GM21528 (cell line): ENCODE measurements at regions not wholly inside any gene's neighbourhood (a gene's known extent, or its start where the extent isn't known, plus 50 kb on each side); places are given as distances from the start of the nearest gene placed in this dataset.
"Not testable (repeated sequence)": the region's sequence is repeated elsewhere in the genome, so short reads cannot be mapped to it uniquely, and the experiment has no call there.

Experiments used
- ATAC-seq: cut with Tn5 transposase; IDR thresholded peaks from one replicate; pipeline ENCODE4 v1.9.1; 2021; ENCODE audit warnings: mild to moderate bottlenecking, moderate library complexity; ENCODE audit not compliant: unreplicated experiment, low FRiP score

- no peak for ATAC-seq
Measured at GRCh38 chr10:25707976-25708671, 225.9 kb upstream of the MYO3A start.

DNA sequence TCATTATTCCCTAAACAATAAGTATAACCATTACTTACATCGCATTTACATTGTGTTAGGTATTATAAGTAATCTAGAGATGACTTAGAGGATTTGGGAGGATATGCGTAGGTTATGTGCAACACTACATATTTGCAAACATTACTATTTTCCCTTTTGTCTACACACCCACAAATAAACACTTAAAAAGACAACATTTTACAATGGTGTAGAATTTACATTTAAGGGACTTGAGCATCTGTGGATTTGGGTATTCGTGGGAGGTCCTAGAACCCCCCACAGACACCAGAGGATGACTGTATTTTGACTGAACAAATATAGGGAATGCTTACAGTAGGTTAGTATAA lies 220.2 kb upstream of the MYO3A start:
- ATAC-seq = no peak

- no peak for ATAC-seq
Measured at GRCh38 chr10:25724241-25724640, 209.8 kb upstream of the MYO3A start.

GRCh38 chr10:25725917-25726716 lies 207.9 kb upstream of the MYO3A start:
- ATAC-seq = no peak

- ATAC-seq = no peak
Measured at GRCh38 chr10:25738776-25739175, 195.3 kb upstream of the MYO3A start.

DNA sequence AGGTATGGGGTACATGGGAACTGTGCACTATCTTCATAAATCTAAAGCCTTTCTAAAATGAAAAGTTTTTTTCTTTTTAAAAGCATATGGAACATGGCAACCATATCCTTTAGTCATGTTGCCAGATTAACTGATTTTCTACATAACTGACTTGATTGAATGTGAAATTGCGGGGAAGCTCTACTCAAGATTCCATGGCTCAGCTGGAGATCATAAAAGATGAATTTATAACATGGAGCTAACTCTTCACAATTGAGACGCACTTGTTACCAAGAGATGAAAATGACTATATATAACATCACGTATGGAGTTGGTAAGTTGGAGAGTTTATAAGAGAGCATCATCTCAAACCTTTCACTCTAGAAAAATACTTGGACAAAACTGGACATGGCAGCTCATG lies 190.2 kb upstream of the MYO3A start:
- ATAC-seq = no peak

DNA sequence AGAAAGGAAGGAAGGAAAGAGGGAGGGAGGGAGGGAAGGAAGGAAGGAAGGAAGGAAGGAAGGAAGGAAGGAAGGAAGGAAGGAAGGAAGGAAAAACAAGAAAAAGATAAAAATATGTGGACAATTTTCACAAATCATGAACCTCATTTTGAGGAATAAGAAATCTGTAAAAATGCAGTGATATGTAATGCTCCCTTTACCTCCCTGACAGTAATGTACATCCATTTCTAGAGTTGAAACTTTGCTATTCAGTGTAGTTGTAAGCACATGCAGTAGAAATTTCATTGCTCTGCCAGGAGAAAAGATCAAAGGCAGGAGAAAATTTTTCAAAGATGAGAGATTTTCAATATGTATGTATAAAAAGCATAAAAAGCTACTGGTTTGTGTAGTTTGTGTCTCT lies 189.5 kb upstream of the MYO3A start:
- ATAC-seq = no peak

DNA sequence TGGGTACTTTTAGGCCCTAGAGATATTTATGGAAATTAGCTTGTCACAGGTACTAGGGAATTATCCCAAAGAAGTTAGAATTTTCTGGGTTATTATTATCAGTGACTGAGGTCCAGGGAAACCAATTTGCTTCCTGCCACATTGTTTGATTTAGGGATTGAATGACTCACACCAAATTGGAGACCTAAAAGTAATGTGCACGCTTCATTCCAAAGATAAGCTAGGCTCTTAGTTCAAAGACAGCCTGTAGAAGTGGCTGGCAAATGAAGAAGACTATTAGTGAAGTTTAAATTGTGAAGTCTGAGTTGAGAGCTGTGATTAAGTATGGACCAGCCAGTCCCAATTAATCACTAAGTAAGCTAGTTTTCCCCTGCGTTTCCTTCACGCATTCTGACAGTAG lies 188.1 kb upstream of the MYO3A start:
- ATAC-seq = no peak

GRCh38 chr10:25747084-25747483 lies 186.9 kb upstream of the MYO3A start:
- ATAC-seq = no peak

DNA sequence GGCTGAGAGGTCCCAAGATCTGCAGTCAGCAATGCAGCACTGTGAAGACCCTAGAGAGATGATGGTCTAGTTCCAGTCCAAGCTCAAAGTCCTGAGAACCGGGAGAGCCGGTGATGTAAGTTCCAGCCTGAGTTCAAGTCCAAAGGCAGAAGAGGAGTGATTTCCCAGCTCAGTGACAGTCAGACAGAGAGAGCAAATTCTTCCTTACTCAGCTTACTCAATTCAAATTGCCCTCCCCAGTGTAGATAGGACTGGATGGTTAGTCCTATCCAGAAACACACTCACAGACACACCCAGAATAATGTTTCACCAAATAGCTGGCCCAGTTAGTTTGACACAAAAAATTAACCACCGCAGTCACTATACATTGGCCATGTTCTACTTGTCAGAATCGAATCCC lies 185.5 kb upstream of the MYO3A start:
- no peak for ATAC-seq

GRCh38 chr10:25753776-25754175 lies 180.3 kb upstream of the MYO3A start:
- ATAC-seq = no peak

DNA sequence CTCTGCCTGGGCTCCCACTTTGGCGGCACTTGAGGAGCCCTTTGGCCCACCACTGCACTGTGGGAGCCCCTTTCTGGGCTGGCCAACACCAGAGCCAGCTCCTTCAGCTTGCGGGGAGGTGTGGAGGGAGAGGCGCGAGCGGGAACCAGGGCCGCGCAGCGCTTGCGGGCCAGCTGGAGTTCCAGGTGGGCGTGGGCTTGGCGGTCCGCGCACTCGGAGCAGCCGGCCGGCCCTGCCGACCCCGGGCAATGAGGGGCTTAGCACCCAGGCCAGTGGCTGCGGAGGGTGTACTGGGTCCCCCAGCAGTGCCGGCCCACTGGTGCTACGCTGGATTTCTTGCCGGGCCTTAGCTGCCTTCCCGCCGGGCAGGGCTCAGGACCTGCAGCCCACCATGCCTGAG lies 178.2 kb upstream of the MYO3A start:
- not testable (repeated sequence) for ATAC-seq

- ATAC-seq = no peak
Measured at GRCh38 chr10:25756784-25757183, 177.2 kb upstream of the MYO3A start.

DNA sequence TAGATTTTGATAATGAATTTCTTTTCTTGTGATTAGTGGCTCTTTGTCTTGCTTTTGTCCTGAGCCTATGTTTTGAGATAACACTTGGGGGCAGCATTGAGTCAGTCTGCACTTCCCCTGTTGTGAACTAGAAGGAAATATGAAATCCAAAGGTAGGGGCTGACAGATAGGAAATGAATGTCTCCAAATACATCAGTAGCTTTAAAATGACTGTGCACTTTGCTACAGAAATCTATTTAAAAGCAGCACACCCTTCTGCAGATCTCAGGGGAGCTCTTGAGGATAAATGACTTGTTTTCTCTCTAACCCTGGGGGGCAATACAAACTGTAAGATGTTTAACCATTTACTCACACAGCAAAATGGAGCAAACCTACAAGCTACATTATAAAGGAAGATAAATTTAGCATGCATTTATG lies 176.0 kb upstream of the MYO3A start:
- ATAC-seq = no peak

DNA sequence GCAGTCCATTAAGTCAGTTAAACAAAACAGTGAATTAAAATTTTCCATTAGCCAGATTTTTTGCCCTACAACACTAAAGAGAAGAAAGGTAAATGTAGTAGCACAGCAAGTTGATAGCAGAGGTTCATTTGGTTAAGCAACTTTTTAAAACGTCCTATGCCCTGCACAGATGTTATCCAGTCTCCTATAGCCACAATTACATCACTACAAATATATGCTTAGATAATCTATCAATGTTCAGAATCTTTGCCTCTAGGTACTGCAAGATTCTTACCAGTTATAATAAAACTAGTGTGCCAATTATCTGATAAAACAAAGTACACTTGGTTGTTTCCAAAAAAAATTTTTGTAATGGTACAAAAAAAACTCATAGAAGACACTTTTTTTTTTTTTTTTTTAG lies 175.5 kb upstream of the MYO3A start:
- ATAC-seq = no peak

DNA sequence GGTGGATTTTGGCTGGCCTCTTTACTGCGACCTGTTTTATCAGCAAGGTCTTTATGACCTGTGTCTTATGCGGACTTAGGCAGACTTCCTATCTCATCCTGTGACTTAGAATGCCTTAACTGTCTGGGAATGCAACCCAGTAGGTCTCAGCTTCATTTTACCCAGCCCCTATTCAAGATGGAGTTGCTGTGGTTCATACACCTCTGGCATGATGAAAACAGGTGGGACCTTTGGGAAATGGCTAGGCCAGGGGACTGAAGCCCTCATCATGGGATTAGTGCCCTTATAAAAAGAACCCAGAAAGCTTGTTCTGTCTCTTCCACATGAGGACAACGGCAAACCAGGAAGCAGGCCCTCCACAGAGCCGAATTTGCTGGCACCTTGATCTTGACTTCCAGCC lies 172.1 kb upstream of the MYO3A start:
- ATAC-seq = no peak

- no peak for ATAC-seq
Measured at GRCh38 chr10:25766213-25766612, 167.8 kb upstream of the MYO3A start.

DNA sequence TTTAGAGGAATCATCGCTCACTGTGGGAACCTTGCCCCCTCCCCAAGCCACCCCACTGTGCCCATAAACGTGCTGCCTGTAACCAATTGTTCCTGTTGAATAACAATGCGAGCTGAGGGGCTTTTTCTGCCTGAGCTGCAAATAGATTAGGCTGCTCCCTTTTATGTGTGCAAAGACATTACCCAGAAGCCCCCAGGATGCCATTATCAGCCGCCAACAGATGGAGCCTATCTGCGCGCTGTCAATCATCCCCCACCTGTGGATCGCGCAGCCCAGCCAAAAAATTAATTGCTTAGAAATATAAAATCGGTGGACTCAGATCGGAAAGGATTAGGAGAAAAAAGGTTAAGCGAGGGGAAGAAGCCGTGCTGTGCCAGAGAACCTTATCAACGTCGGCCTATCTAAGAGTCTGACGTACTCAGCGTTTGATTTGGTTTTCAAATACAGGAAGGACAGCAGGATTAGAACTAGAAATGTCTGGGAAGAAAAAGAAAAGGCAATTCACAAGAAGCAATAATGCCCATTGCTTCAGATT lies 167.3 kb upstream of the MYO3A start:
- ATAC-seq = no peak

DNA sequence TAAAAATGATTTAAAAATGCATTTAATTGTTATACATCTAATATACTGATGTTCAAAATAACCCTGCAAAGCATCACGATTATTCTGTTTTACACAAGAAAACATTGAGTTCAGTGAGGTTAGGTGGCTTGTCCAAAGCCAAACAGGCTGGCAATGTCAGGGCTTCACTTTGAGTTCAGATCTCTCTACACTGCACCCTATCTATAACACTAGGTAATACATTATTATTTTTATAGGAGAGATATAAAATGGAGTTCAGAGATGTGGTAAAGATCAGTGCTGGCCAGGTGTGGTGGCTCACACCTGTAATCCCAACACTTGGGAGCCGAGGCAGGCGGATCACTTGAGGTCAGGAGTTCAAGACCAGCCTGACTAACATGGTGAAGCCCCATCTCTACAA lies 165.9 kb upstream of the MYO3A start:
- no peak for ATAC-seq

GRCh38 chr10:25778646-25779045 lies 155.4 kb upstream of the MYO3A start:
- no peak for ATAC-seq

- ATAC-seq = no peak
Measured at GRCh38 chr10:25786161-25786560, 147.9 kb upstream of the MYO3A start.

DNA sequence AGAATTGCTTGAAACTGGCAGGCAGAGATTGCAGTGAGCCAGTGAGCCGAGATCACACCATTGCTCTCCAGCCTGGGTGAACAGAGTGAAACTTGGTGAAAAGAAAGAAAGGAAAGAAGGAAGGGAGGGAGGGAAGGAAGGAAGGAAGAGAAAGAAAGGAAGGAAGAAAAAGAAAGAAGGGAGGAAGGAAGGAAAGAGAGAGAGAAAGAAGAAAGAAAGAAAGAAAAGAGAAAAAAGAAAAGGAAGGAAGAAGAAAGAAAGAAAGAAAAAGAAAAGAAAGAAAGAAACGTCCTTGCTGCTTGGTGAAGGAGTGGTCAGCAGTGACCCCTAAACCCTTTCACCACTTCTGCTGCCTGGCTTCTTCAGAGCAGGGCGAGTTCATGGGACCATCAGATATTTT lies 147.1 kb upstream of the MYO3A start:
- ATAC-seq = no peak
